GM18868 (cell line): ENCODE measurements at regions not wholly inside any gene's neighbourhood (a gene's known extent, or its start where the extent isn't known, plus 50 kb on each side); places are given as distances from the start of the nearest gene placed in this dataset.
A peak's percentile ranks its signal among the peaks of the same experiment; 100 is the strongest.

ENCODE experiments used
- ATAC-seq: cut with Tn5 transposase; IDR thresholded peaks from one replicate; pipeline ENCODE4 v1.9.1; 2021; ENCODE audit warnings: mild to moderate bottlenecking, moderate library complexity; ENCODE audit not compliant: unreplicated experiment

GRCh38 chr20:7470912-7471311 lies 469.3 kb downstream of the HAO1 start:
- ATAC-seq: no peak

DNA sequence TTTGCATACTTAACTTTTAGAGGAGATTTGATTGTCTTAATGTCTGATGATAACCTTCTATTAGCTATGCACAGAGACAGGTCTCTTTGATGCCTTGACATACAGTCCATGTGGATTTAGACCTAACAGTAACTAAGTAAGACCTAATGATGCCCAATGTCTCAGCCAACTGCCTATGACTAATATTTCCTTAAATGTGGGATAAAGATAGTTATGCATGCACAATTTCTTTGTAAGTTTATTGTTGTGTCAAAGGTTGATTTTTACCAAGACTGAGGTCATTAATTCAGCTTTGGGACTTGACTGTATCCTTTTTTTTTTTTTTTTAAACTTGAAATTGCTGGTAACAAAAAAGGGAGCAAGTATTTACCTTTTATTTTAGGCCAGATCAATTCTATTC lies 450.0 kb downstream of the HAO1 start:
- ATAC-seq: no peak

DNA sequence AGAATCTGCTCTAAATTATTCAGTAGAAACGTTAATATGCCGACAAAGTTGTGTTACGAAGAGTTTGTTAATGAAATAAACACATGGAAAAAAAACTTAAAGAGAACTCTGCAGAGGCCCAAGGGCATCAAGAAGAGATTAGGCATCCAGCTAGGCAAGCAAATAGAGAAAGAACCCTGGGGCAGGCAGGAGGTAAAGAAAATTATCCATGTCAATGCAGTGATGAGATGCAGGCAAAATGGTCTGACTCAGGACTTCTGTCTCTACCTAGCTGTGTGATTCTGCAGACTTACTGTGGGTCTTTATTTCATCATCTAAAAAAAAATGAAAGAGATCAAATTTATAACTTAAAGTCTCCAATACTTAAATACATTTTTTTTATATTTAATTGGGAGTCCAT lies 448.0 kb downstream of the HAO1 start:
- no peak for ATAC-seq

DNA sequence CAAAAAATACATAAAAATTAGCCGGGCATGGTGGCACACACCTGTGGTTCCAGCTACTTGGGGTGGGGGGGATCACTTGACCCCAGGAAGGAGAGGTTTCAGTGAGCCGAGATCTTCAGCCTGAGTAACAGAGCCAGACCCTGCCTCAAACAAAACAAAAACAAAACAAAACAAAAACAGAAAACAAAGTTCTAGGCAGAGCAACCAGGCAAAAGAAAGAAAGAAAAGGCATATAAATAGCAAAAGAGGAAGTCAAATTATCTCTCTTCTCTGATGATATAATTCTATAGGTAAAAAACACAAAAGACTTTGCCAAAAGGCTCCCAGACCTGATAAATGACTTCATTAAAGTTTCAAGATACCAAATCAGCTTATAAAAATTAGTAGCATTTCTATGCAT lies 446.9 kb downstream of the HAO1 start:
- no peak for ATAC-seq

GRCh38 chr20:7496394-7496991 lies 443.8 kb downstream of the HAO1 start:
- ATAC-seq: no peak

DNA sequence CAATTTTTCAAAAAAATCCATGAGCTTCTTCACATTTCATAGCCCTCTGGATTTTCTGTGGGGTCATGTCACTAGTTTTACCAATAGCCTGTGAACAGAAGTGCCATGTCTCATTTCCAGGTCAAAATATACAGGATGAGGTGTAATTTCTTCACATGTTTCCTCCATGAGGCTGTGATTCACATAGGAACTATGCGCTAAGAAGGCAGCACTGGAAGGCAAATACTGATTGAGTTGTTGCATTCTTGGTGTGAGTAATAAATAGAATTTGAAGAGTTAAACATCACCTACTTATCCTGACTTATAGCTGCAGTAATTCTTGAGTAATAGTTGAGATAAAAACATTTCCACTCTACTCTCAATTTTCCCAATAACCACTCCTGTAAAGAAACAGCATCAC lies 442.3 kb downstream of the HAO1 start:
- ATAC-seq: no peak

DNA sequence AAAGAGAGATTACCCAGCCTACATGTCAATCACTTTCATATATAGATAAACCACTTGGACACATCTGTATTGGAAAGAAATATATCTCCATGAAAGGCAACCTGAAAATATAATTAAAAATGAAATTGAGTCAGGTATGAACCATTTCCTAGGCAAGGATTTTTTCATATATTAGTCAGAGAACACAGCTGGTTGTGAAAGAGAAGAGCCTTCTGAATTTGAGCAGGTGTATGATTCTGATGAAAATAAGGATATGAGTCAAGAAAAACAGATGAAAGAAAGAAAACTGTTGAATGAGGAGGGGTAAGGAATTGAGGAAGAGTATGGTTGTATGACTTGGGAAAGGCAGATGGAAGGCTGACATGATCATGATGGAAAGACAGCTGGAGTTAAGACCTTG lies 441.1 kb downstream of the HAO1 start:
- no peak for ATAC-seq

GRCh38 chr20:7500231-7500663 lies 440.0 kb downstream of the HAO1 start:
- ATAC-seq: no peak

DNA sequence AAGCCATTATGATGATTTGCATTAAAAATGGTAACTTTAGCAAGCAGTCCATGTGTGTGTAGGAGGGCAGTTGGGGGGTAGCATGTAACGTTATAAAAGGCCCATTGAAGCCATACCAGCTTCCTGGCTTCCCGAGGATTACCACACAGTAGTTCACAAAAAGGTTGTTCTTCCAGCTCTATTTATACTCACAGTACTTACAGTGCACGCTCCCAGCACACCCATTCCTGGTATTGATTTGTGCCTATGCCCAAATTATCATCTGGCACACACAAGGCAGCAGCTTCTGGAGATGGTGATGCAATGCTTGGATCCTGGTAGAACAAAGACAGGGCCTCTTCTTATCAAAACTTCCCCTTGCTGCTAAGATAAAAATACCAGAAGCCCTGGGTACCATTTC lies 436.8 kb downstream of the HAO1 start:
- ATAC-seq: no peak

- ATAC-seq: peak; percentile 41
These were observed 435.0 kb downstream of the HAO1 start for GRCh38 chr20:7505152-7505834.

GRCh38 chr20:7505835-7506221 lies 434.4 kb downstream of the HAO1 start:
- no peak for ATAC-seq

- ATAC-seq: no peak
These were observed 423.6 kb downstream of the HAO1 start for GRCh38 chr20:7516621-7517111.

- ATAC-seq: no peak
These were observed 419.9 kb downstream of the HAO1 start for GRCh38 chr20:7520361-7520760.

DNA sequence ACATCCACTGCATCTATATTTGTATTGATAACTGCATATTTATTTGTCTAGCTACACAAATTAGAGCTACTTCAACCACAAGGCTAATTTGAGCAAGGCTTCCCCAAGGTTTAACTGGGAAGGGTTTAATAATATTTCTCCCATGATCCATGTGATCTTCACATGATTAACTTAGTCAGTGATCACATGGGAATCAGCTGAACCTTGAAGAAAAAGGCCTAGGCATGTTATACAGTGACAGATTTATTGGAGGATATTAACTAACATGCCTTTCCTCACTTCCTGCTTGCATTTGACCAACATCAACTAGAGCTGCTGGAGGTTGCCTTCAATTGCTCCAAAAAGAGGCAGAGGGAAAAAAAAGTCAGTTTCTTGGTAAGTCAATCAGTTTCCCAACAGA lies 417.0 kb downstream of the HAO1 start:
- no peak for ATAC-seq

DNA sequence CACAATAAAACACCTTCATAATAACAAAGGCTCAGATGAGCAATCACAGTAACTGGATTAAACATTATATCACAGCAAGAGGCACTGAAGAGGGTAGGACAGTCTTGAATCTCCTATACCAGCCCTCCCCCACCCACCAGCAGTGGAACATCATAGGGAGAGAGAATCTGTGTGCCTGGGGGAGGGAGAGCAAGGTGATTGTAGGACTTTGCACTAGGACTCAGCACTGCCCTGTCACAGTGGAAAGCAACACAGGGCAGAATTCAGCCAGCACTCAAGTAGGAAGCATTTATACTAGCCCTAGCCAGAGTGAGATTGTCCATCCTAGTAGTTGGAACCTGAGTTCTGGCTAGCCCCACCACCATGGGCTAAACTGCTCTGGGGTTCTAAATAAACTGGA lies 400.2 kb downstream of the HAO1 start:
- no peak for ATAC-seq

DNA sequence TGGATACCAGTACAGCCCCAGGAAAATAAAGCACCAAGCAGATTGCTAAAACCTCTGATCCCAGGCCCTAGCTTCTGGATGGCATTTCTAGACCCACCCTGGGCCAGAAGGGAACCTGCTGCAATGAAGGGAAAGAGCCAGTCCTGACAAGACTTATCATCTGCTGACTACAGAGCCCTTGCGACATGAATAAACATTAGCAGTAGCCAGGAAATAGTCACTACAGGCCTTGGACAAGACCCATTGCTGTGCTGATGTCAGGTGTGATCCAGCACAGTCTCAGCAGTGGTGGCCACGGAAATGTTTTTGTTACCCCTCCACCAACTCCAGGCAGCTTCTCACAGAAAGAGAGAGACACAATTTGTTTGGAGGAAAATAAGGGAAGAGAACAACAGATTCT lies 399.3 kb downstream of the HAO1 start:
- no peak for ATAC-seq

- no peak for ATAC-seq
These were observed 369.2 kb downstream of the HAO1 start for GRCh38 chr20:7571101-7571500.

- ATAC-seq: no peak
These were observed 368.7 kb downstream of the HAO1 start for GRCh38 chr20:7571521-7572055.

GRCh38 chr20:7579888-7580287 lies 360.4 kb downstream of the HAO1 start:
- ATAC-seq: no peak

DNA sequence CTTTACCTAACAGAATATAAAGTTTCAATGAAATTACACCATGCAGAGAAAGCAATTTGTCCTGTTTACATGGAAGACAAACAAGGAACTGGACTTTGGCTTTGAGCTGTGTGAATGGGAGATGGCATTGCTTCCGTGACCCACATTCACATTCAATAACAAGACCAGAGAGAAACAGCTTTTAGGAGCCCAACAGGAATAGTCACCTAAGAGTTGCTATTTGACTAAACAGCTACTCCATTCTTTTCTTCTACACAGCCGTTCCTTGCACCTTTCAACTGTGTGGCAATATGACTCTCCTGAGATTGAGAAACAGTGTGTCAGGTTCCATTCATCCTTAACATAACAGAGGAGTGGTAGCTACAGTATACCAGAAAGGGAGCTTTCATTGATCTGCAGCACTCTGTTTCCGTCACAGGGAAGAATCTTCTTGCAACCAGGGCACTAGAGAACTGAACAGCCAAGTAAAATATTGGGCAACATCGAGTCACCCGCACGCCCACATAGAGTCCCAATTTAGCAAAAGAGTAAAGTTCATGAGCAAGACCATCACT lies 355.1 kb downstream of the HAO1 start:
- ATAC-seq: no peak

DNA sequence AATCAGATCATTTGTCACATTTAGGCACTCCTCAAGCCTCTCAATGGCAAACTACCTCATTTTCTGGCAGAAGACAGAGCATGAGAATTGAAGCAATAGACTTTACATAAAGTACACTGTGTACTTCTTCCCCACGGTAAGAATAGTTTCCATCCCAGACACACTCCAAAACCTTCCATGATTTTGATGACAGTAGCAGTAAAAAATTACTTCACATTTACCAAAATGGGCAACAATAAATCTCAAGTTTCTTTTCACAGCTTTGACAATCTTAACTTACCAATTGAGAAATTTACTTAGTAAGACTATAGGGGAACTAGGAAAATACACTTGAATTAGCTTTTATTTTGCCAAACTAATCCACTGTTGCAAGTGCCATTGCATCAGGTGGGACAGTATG lies 353.8 kb downstream of the HAO1 start:
- no peak for ATAC-seq

- no peak for ATAC-seq
These were observed 351.1 kb downstream of the HAO1 start for GRCh38 chr20:7589164-7589563.
